Hepatocyte (in vitro differentiated cells): ENCODE measurements at regions not wholly inside any gene's neighbourhood (a gene's known extent, or its start where the extent isn't known, plus 50 kb on each side); places are given as distances from the start of the nearest gene placed in this dataset.

ENCODE experiments used
- DNase-seq: peaks from one replicate; pipeline ENCODE4 v3.0.0-alpha.2; 2016; ENCODE audit warnings: low spot score
- H2AFZ ChIP-seq: fragments of 200-600 bp; sonication (generic); 2 replicates; pipeline ENCODE4 v1.6.0; 2016; ENCODE audit warnings: antibody characterized with exemption, mild to moderate bottlenecking
- H3K27ac ChIP-seq: fragments of 200-600 bp; sonication (generic); 2 replicates; pipeline ENCODE4 v1.5.1; 2016; ENCODE audit warnings: mild to moderate bottlenecking
- H3K27me3 ChIP-seq: fragments of 200-600 bp; sonication (generic); 2 replicates; pipeline ENCODE4 v1.6.1; 2016
- H3K36me3 ChIP-seq: fragments of 200-600 bp; sonication (generic); replicated peaks from 2 replicates; pipeline ENCODE4 v1.5.1; 2016; ENCODE audit warnings: low read depth; ENCODE audit not compliant: insufficient read depth
- H3K4me1 ChIP-seq: fragments of 200-600 bp; sonication (generic); 2 replicates; pipeline ENCODE4 v1.5.1; 2016; ENCODE audit warnings: mild to moderate bottlenecking, moderate library complexity; ENCODE audit not compliant: insufficient read depth
- H3K4me2 ChIP-seq: fragments of 200-600 bp; sonication (generic); 2 replicates; pipeline ENCODE4 v1.6.0; 2016
- H3K4me3 ChIP-seq: fragments of 200-600 bp; sonication (generic); 2 replicates; pipeline ENCODE4 v1.5.1; 2016; ENCODE audit warnings: mild to moderate bottlenecking
- H3K79me2 ChIP-seq: fragments of 200-600 bp; sonication (generic); 2 replicates; pipeline ENCODE4 v1.6.0; 2017; ENCODE audit warnings: mild to moderate bottlenecking
- H3K9me2 ChIP-seq: fragments of 200-600 bp; sonication (generic); replicated peaks from 2 replicates; pipeline ENCODE4 v1.6.0; 2017; ENCODE audit warnings: mild to moderate bottlenecking; ENCODE audit not compliant: insufficient read depth
- H3K9me3 ChIP-seq: fragments of 200-600 bp; sonication (generic); 2 replicates; pipeline ENCODE4 v1.5.1; 2016; ENCODE audit warnings: low read depth, mild to moderate bottlenecking
- H4K20me1 ChIP-seq: fragments of 200-600 bp; sonication (generic); 2 replicates; pipeline ENCODE4 v1.6.0; 2016; ENCODE audit warnings: mild to moderate bottlenecking; ENCODE audit not compliant: insufficient read depth, poor library complexity, severe bottlenecking
- EZH2 ChIP-seq: fragments of 200-600 bp; sonication (generic); IDR thresholded peaks from 2 replicates; pipeline ENCODE4 v1.6.1; 2016; ENCODE audit warnings: antibody characterized with exemption, mild to moderate bottlenecking, borderline replicate concordance
- EZH2phosphoT487 ChIP-seq: fragments of 200-600 bp; sonication (generic); IDR thresholded peaks from one replicate; pipeline ENCODE4 v1.6.1; 2018; ENCODE audit warnings: antibody characterized with exemption, mild to moderate bottlenecking, low read depth, moderate library complexity; ENCODE audit not compliant: unreplicated experiment, severe bottlenecking
- WGBS: methylation state at CpG from one replicate; pipeline ENCODE4 v1.1.6; 2016; ENCODE audit warnings: low lambda C conversion rate; ENCODE audit errors: missing lambda C conversion rate; 5-methylcytosine and 5-hydroxymethylcytosine counted together
- TF ChIP-seq, protein P1 (sequence below): fragments of 200-600 bp; sonication (generic); IDR thresholded peaks from 2 replicates; pipeline ENCODE4 v1.5.1; 2016; ENCODE audit warnings: antibody characterized with exemption, mild to moderate bottlenecking; ENCODE audit not compliant: poor library complexity

DNA sequence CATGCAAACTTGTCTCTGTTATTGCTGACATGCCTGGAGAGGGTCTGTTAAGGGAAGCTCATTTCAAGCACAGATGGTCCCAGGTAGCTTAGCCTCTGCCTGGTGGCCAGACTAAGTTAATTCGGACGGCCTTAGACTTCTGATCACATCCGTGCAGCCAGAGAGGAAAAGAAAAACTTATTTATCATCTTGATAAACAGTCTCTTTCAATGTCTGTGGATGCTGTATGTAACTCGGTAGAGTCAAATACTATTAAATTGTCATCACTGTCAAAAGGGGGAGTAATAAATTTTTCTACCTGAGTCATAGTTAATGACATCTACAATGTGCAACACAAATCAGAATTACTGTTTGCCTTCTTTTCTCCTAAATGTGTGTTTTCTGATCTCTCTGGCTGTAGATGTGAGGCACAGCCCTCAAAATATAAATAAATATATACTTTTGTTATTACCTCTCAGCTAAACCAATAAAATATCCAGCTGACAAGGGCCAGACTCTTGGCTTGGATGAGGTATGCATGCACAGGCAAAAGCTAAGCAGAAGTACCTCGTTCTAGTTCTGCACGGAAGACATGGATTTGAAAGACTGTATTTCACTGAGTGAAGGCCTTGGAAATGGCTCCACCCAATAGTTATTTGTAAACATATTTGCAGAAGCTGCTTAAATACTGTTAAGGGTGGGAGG, 530.0 kb downstream of the TAFA4 start:
- Histone ChIP-seq H3K79me2 (no peaks in the 10 kb centered on the region), H3K9me3 (no peaks in the 10 kb centered on the region), H3K4me2 (no peak overlapping the region), H3K27ac (no peak overlapping the region), H3K9me2 (no peaks in the 10 kb centered on the region), H3K27me3 (no peaks in the 10 kb centered on the region), H2AFZ (no peak overlapping the region), H3K4me3 (no peak overlapping the region), H4K20me1 (no peaks in the 10 kb centered on the region), H3K36me3 (no peaks in the 10 kb centered on the region), H3K4me1 (no peaks in the 10 kb centered on the region)
- TF ChIP-seq, protein P1, sequence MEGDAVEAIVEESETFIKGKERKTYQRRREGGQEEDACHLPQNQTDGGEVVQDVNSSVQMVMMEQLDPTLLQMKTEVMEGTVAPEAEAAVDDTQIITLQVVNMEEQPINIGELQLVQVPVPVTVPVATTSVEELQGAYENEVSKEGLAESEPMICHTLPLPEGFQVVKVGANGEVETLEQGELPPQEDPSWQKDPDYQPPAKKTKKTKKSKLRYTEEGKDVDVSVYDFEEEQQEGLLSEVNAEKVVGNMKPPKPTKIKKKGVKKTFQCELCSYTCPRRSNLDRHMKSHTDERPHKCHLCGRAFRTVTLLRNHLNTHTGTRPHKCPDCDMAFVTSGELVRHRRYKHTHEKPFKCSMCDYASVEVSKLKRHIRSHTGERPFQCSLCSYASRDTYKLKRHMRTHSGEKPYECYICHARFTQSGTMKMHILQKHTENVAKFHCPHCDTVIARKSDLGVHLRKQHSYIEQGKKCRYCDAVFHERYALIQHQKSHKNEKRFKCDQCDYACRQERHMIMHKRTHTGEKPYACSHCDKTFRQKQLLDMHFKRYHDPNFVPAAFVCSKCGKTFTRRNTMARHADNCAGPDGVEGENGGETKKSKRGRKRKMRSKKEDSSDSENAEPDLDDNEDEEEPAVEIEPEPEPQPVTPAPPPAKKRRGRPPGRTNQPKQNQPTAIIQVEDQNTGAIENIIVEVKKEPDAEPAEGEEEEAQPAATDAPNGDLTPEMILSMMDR = no peak
- TF ChIP-seq EZH2phosphoT487 (no peak), EZH2 (no peak)
- DNase-seq = no peak
- 72% methylated on average over 6 of the region's 6 CpGs for WGBS

DNA sequence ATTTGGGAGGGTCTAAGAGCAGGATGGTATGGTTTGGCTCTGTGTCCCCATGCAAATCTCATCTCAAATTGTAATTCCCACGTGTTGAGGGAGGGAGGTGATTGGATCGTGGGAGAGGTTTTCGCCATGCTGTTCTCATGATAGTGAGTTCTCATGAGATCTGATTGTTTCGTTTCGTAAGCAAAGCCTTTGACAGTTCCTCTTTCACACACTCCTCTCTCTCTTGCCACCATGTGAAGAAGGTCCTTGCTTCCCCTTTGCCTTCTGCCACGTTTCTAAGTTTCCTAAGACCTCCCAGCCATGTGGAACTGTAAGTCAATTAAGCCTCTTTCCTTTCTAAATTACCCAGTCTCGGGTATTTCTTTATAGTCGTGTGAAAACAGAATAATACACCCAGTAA, 553.7 kb downstream of the TAFA4 start:
- no peak for TF ChIP-seq EZH2
- TF ChIP-seq, protein P1 = no peak
- no peak for TF ChIP-seq EZH2phosphoT487
- H3K27me3 ChIP-seq = no peaks in the 10 kb centered on the region
- no peak overlapping the region for H3K4me2 ChIP-seq
- 88% methylated on average over 8 of the region's 8 CpGs for WGBS
- no peaks in the 10 kb centered on the region for H3K9me2 ChIP-seq
- no peaks in the 10 kb centered on the region for H3K79me2 ChIP-seq
- no peaks in the 10 kb centered on the region for H4K20me1 ChIP-seq
- H3K4me1 ChIP-seq = no peaks in the 10 kb centered on the region
- H3K4me3 ChIP-seq = no peak overlapping the region
- H3K36me3 ChIP-seq = no peaks in the 10 kb centered on the region
- no peaks in the 10 kb centered on the region for H3K9me3 ChIP-seq
- no peak for DNase-seq
- no peak overlapping the region for H2AFZ ChIP-seq
- H3K27ac ChIP-seq = no peak overlapping the region

DNA sequence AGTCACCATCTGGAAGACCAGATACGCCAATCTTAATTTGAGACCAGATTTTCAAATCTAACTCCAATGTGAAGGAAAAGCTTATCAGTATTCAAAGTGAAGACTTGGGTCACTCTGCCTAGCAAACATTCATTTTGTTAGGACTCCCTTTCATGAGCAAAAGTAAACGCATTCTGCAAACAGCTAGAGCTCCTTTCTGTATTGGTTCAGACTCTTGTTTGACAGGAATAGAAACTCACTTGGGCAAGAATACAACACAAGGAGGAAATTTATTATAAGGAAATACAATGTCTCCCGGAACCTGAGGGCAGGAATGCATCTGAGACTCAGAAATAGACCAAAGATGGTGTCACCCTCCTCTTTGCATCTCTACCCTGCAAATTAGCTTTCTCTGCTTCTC, 558.6 kb downstream of the TAFA4 start:
- Histone ChIP-seq H3K9me3 (no peaks in the 10 kb centered on the region), H3K4me3 (no peak overlapping the region), H4K20me1 (no peaks in the 10 kb centered on the region), H3K4me2 (no peak overlapping the region), H3K9me2 (no peaks in the 10 kb centered on the region), H3K27ac (no peak overlapping the region), H2AFZ (no peak overlapping the region), H3K36me3 (no peaks in the 10 kb centered on the region), H3K4me1 (no peaks in the 10 kb centered on the region), H3K79me2 (no peaks in the 10 kb centered on the region), H3K27me3 (no peaks in the 10 kb centered on the region)
- DNase-seq = no peak
- WGBS = 49% methylated on average over 3 of the region's 3 CpGs
- TF ChIP-seq EZH2phosphoT487 (no peak), EZH2 (no peak)
- TF ChIP-seq, protein P1 = no peak

DNA sequence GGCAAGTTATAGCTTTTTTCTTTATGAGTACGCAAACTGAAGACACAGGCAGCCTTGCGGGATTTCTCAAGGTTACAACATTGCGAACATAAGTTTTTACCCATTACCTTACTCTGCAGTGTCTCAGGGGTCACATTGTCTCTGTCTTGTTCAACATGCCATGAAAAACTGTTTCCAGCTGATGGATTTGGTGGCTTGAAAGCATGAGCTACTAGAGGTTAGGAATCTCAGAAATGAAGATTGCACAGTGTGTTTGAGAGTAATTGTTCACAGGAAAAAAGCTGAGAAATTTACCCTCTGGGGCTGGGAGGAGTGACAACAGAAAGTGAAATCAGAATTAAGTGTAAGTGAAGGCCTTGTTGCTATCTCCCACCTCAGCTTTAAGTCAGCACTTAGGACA, 568.6 kb downstream of the TAFA4 start:
- Histone ChIP-seq H3K27me3 (no peaks in the 10 kb centered on the region), H2AFZ (no peak overlapping the region), H3K27ac (no peak overlapping the region), H3K36me3 (no peaks in the 10 kb centered on the region), H3K9me2 (no peaks in the 10 kb centered on the region), H3K4me3 (no peak overlapping the region), H4K20me1 (no peaks in the 10 kb centered on the region), H3K4me1 (peaks cover 9% of the 10 kb centered on the region), H3K9me3 (no peaks in the 10 kb centered on the region), H3K4me2 (no peak overlapping the region), H3K79me2 (no peaks in the 10 kb centered on the region)
- TF ChIP-seq, protein P1 = no peak
- no peak for TF ChIP-seq EZH2phosphoT487
- TF ChIP-seq EZH2 = no peak
- no peak for DNase-seq
- WGBS = 83% methylated on average over 3 of the region's 3 CpGs
